HCT116 (cell line): ENCODE measurements at regions not wholly inside any gene's neighbourhood (a gene's known extent, or its start where the extent isn't known, plus 50 kb on each side); places are given as distances from the start of the nearest gene placed in this dataset.

ENCODE experiments used
- ATAC-seq: fragments of 200-7000 bp; cut with Tn5 transposase; 2 replicates; pipeline ENCODE4 v1.9.1; 2020; ENCODE audit warnings: mild to moderate bottlenecking, moderate library complexity
- BruUV-seq: library from RNA; stranded (reverse); fragments of 400-500 nt; replicated peaks from 2 replicates; lab custom pipeline; 2021; lab: Mats Ljungman, UMichigan
- CTCF ChIA-PET: fragments of 300-600 bp; sonication (Branson Sonifier 250); formaldehyde crosslinking; loops from one replicate; lab custom pipeline; 2021; ENCODE audit warnings: antibody characterized with exemption; lab: Charles Lee
- POLR2A ChIA-PET: fragments of 300-600, 350-600 bp; sonication (Branson Sonifier 250); formaldehyde crosslinking; loops from one replicate; lab custom pipeline; 2021; ENCODE audit warnings: antibody characterized with exemption; lab: Charles Lee
- RAD21 ChIA-PET, 2 experiments: fragments of 300-600 bp; sonication (Branson Sonifier 250); formaldehyde crosslinking; loops; one replicate each; lab custom pipeline; 2023; ENCODE audit warnings: low total read pairs in 2 of 2; ENCODE audit not compliant: uncharacterized antibody in 2 of 2, unreplicated experiment in 2 of 2, low non-redundant PET in 1 of 2; lab: Charles Lee
- DNase-seq: peaks from one replicate; pipeline ENCODE4 v3.0.0-alpha.2; 2010; ENCODE audit warnings: low read depth, low spot score
- H2AFZ ChIP-seq: fragments of 200-600 bp; shearing (Covaris generic), sonication (generic); 2 replicates; pipeline ENCODE4 v1.6.1; 2017; ENCODE audit warnings: low read depth, mixed run types, mixed read lengths, antibody characterized with exemption, low read length; ENCODE audit not compliant: poor library complexity, severe bottlenecking
- H3K27ac ChIP-seq: 2 replicates; pipeline ENCODE4 v1.5.1; 2012; ENCODE audit warnings: low read depth, low read length
- H3K27me3 ChIP-seq: fragments of 200-600 bp; sonication (generic); 2 replicates; pipeline ENCODE4 v1.6.1; 2016; ENCODE audit warnings: mixed run types, low read length, mixed read lengths; ENCODE audit not compliant: insufficient read depth
- H3K36me3 ChIP-seq, 2 experiments: fragments of 200-500 bp in 1 of 2; fragments of 200-600 bp in 1 of 2; sonication (Bioruptor generic) in 1 of 2; sonication (generic) in 1 of 2; 2 replicates each; pipeline versions ENCODE4 v1.5.1 to v1.6.1; 2014 to 2016; ENCODE audit warnings: low read length in 2 of 2, inconsistent platforms in 1 of 2, mixed read lengths in 1 of 2, mixed run types in 1 of 2; ENCODE audit not compliant: insufficient read depth in 2 of 2, control insufficient read depth in 1 of 2
- H3K4me1 ChIP-seq, 2 experiments: fragments of 200-600 bp in 1 of 2; sonication (generic) in 1 of 2; 2 replicates each; pipeline versions ENCODE4 v1.5.1 to v1.6.1; 2012 to 2017; ENCODE audit warnings: low read length in 2 of 2, inconsistent platforms in 1 of 2, mild to moderate bottlenecking in 1 of 2, mixed read lengths in 1 of 2, mixed run types in 1 of 2, moderate library complexity in 1 of 2; ENCODE audit not compliant: insufficient read depth in 2 of 2, control insufficient read depth in 1 of 2
- H3K4me2 ChIP-seq: fragments of 200-600 bp; sonication (generic); 2 replicates; pipeline ENCODE4 v1.6.1; 2017; ENCODE audit warnings: mixed run types, low read length, mixed read lengths
- H3K4me3 ChIP-seq, 2 experiments: fragments of 200-600 bp in 1 of 2; sonication (generic) in 1 of 2; replicated peaks in 1 of 2; 2 replicates each; pipeline ENCODE4 v1.5.1; 2011 to 2016; ENCODE audit warnings: low read length in 2 of 2, control low read depth in 1 of 2, low read depth in 1 of 2, mild to moderate bottlenecking in 1 of 2, mixed read lengths in 1 of 2, mixed run types in 1 of 2
- H3K79me2 ChIP-seq: fragments of 200-600 bp; sonication (generic); 2 replicates; pipeline ENCODE4 v1.6.1; 2017; ENCODE audit warnings: mild to moderate bottlenecking, mixed run types, low read length, moderate library complexity, mixed read lengths; ENCODE audit not compliant: insufficient read depth
- H3K9ac ChIP-seq: fragments of 200-600 bp; sonication (generic); 2 replicates; pipeline ENCODE4 v1.6.1; 2016; ENCODE audit warnings: low read length, mixed read lengths
- H3K9me2 ChIP-seq: fragments of 200-600 bp; sonication (generic), shearing (Covaris generic); 2 replicates; pipeline ENCODE4 v1.6.1; 2017; ENCODE audit warnings: mixed run types, mild to moderate bottlenecking, moderate library complexity; ENCODE audit not compliant: insufficient read depth
- H3K9me3 ChIP-seq, 2 experiments: fragments of 200-500 bp in 1 of 2; fragments of 200-600 bp in 1 of 2; sonication (Bioruptor generic) in 1 of 2; sonication (generic) in 1 of 2; 2 replicates each; pipeline ENCODE4 v1.6.1; 2014 to 2017; ENCODE audit warnings: low read length in 2 of 2, mixed read lengths in 2 of 2, inconsistent platforms in 1 of 2, low read depth in 1 of 2, mild to moderate bottlenecking in 1 of 2, mixed run types in 1 of 2, moderate library complexity in 1 of 2; ENCODE audit not compliant: control insufficient read depth in 1 of 2, insufficient read depth in 1 of 2
- H4K20me1 ChIP-seq: fragments of 200-600 bp; sonication (generic), shearing (Covaris generic); 2 replicates; pipeline ENCODE4 v1.6.1; 2017; ENCODE audit warnings: mixed run types, mild to moderate bottlenecking, moderate library complexity; ENCODE audit not compliant: insufficient read depth
- CBX3 ChIP-seq: IDR thresholded peaks from 2 replicates; pipeline ENCODE4 v1.6.1; 2012; ENCODE audit warnings: low read depth
- ELF1 ChIP-seq: IDR thresholded peaks from 2 replicates; pipeline ENCODE4 v1.6.1; 2012; ENCODE audit warnings: low read depth, borderline replicate concordance
- EZH2 ChIP-seq: fragments of 200-600 bp; sonication (generic); IDR thresholded peaks from 2 replicates; pipeline ENCODE4 v1.6.1; 2017; ENCODE audit warnings: antibody characterized with exemption, mixed run types
- FOSL1 ChIP-seq: IDR thresholded peaks from 2 replicates; pipeline ENCODE4 v1.6.1; 2012; ENCODE audit warnings: low read depth
- POLR2A ChIP-seq: IDR thresholded peaks from 2 replicates; pipeline ENCODE4 v1.7.0; 2011; ENCODE audit warnings: borderline replicate concordance; ENCODE audit not compliant: insufficient read depth, insufficient read length; ENCODE audit errors: extremely low read depth
- SP1 ChIP-seq: IDR thresholded peaks from 2 replicates; pipeline ENCODE4 v1.6.1; 2012; ENCODE audit warnings: low read depth
- SRF ChIP-seq: IDR thresholded peaks from 2 replicates; pipeline ENCODE4 v1.6.1; 2012; ENCODE audit warnings: low read depth
- YY1 ChIP-seq: IDR thresholded peaks from 2 replicates; pipeline ENCODE4 v1.6.1; 2011; ENCODE audit warnings: low read length, low read depth, moderate library complexity, mild to moderate bottlenecking; ENCODE audit not compliant: insufficient replicate concordance; ENCODE audit errors: extremely low read depth
- ZNF274 ChIP-seq: fragments of 200-500 bp; sonication (Bioruptor generic); IDR thresholded peaks from 2 replicates; pipeline ENCODE4 v1.6.1; 2014; ENCODE audit warnings: mild to moderate bottlenecking, low read depth, low read length, inconsistent platforms
- intact Hi-C: fragments of 100-400 bp; cut with micrococcal nuclease; formaldehyde crosslinking; loops from 2 replicates; pipeline ENCODE4 v1.10.0; 2022
- TF ChIP-seq, protein P1 (sequence below), 3 experiments: fragments of 200-600 bp in 1 of 3; sonication (generic) in 1 of 3; IDR thresholded peaks in 2 of 3; conservative IDR thresholded peaks in 1 of 3; 2 replicates each; pipeline ENCODE4 v1.5.1; 2012 to 2017; ENCODE audit warnings: low read depth in 2 of 3, low read length in 2 of 3, antibody characterized with exemption in 1 of 3, borderline replicate concordance in 1 of 3, control low read depth in 1 of 3, mild to moderate bottlenecking in 1 of 3, mixed read lengths in 1 of 3, mixed run types in 1 of 3, moderate library complexity in 1 of 3; ENCODE audit not compliant: insufficient read depth in 1 of 3
- TF ChIP-seq, protein P2 (sequence below): IDR thresholded peaks from 2 replicates; pipeline ENCODE4 v1.6.1; 2011; ENCODE audit warnings: mild to moderate bottlenecking, low read length, moderate library complexity; ENCODE audit not compliant: insufficient replicate concordance; ENCODE audit errors: extremely low read depth

DNA sequence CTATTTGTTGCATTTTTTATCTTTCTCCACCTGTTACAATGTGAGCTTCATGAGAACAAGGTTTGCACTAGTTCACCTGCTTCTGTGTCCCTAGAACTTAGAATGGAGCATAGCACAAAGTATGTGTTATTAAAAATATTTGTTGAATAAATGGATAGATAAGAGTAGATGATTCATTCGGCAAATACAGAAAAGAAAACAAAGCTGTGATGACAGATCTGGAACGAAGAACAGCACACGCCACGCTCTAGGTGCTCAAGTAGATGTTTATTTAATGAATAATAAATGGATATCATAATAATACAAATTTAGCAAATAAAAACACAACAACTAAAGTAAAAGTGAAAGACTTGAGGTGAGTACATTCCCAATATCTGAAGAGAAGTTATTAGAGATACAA is 273.1 kb downstream of the HAO1 start:
- POLR2A ChIA-PET: no interaction called here
- intact Hi-C loops: no loop called here
- ATAC-seq (no peak), DNase-seq (no peak)
- no peaks in the 10 kb centered on the region for H3K4me1 ChIP-seq
- H3K9ac ChIP-seq: no peak overlapping the region
- no peak overlapping the region for H2AFZ ChIP-seq
- H3K27ac ChIP-seq: no peak overlapping the region
- TF ChIP-seq SRF (no peak), CBX3 (no peak), POLR2A (no peak)
- TF ChIP-seq, protein P1, sequence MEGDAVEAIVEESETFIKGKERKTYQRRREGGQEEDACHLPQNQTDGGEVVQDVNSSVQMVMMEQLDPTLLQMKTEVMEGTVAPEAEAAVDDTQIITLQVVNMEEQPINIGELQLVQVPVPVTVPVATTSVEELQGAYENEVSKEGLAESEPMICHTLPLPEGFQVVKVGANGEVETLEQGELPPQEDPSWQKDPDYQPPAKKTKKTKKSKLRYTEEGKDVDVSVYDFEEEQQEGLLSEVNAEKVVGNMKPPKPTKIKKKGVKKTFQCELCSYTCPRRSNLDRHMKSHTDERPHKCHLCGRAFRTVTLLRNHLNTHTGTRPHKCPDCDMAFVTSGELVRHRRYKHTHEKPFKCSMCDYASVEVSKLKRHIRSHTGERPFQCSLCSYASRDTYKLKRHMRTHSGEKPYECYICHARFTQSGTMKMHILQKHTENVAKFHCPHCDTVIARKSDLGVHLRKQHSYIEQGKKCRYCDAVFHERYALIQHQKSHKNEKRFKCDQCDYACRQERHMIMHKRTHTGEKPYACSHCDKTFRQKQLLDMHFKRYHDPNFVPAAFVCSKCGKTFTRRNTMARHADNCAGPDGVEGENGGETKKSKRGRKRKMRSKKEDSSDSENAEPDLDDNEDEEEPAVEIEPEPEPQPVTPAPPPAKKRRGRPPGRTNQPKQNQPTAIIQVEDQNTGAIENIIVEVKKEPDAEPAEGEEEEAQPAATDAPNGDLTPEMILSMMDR (IDR thresholded peaks at IDR 0.05 in 2 of 3, conservative IDR thresholded peaks at IDR 0.05 in 1 of 3; ENCODE audit: borderline replicate concordance in 1 of 3, insufficient read depth in 1 of 3, low read depth in 2 of 3, low read length in 2 of 3): no peak
- no peaks in the 10 kb centered on the region for H3K27me3 ChIP-seq
- peaks cover 0 to 3% of the 10 kb centered on the region in 2 experiments; a peak in 1 of 4 replicates for H3K9me3 ChIP-seq
- no peaks in the 10 kb centered on the region for H3K9me2 ChIP-seq
- BruUV-seq: no TSS peak
- no peaks in the 10 kb centered on the region for H3K79me2 ChIP-seq
- no peaks in the 10 kb centered on the region for H4K20me1 ChIP-seq
- CTCF ChIA-PET: no interaction called here
- H3K36me3 ChIP-seq: no peaks in the 10 kb centered on the region
- no peak overlapping the region for H3K4me3 ChIP-seq
- RAD21 ChIA-PET: no interaction called here
- H3K4me2 ChIP-seq: no peak overlapping the region

DNA sequence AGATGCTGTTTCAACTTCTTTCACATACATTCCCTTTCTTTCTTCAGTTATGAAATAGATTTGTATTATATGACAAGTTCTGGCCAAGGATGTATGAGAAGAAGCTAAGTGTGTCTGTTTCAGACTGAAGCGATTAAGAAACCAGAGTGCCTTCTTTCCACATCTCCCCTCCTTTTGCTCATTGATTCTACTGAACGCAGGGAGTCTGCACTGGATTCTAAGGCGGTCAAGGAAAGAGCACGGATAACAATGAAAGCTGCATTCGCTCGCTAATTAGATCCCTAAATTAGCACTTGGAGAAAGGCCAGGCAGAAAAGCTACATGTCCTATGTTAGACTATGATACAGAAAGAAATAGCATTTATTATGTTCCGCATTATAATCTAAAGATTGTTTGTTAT is 267.7 kb downstream of the HAO1 start:
- no peak for DNase-seq
- RAD21 ChIA-PET: no interaction called here
- H3K4me2 ChIP-seq: no peak overlapping the region
- intact Hi-C loops: no loop called here
- no peak overlapping the region for H3K27ac ChIP-seq
- H3K4me1 ChIP-seq: no peaks in the 10 kb centered on the region
- ATAC-seq: no peak
- no peak overlapping the region for H2AFZ ChIP-seq
- H3K9me2 ChIP-seq: no peaks in the 10 kb centered on the region
- H3K79me2 ChIP-seq: no peaks in the 10 kb centered on the region
- no peaks in the 10 kb centered on the region for H4K20me1 ChIP-seq
- no peak overlapping the region for H3K4me3 ChIP-seq
- POLR2A ChIA-PET: no interaction called here
- no peaks in the 10 kb centered on the region for H3K27me3 ChIP-seq
- CTCF ChIA-PET: no interaction called here
- no peaks in the 10 kb centered on the region for H3K36me3 ChIP-seq
- H3K9ac ChIP-seq: no peak overlapping the region
- BruUV-seq: no TSS peak
- H3K9me3 ChIP-seq: peaks cover 3 to 7% of the 10 kb centered on the region in 2 experiments; a peak in 3 of 4 replicates
- TF ChIP-seq FOSL1: no peak
- no peak for TF ChIP-seq ZNF274
- TF ChIP-seq CBX3: no peak
- no peak for TF ChIP-seq EZH2
- TF ChIP-seq SP1: no peak
- TF ChIP-seq, protein P2, sequence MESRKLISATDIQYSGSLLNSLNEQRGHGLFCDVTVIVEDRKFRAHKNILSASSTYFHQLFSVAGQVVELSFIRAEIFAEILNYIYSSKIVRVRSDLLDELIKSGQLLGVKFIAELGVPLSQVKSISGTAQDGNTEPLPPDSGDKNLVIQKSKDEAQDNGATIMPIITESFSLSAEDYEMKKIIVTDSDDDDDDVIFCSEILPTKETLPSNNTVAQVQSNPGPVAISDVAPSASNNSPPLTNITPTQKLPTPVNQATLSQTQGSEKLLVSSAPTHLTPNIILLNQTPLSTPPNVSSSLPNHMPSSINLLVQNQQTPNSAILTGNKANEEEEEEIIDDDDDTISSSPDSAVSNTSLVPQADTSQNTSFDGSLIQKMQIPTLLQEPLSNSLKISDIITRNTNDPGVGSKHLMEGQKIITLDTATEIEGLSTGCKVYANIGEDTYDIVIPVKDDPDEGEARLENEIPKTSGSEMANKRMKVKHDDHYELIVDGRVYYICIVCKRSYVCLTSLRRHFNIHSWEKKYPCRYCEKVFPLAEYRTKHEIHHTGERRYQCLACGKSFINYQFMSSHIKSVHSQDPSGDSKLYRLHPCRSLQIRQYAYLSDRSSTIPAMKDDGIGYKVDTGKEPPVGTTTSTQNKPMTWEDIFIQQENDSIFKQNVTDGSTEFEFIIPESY: no peak
- no peak for TF ChIP-seq YY1
- no peak for TF ChIP-seq POLR2A
- TF ChIP-seq ELF1: no peak
- TF ChIP-seq, protein P1 (IDR thresholded peaks at IDR 0.05 in 2 of 3, conservative IDR thresholded peaks at IDR 0.05 in 1 of 3; ENCODE audit: borderline replicate concordance in 1 of 3, insufficient read depth in 1 of 3, low read depth in 2 of 3, low read length in 2 of 3): no peak
